Smooth muscle cell (in vitro differentiated cells): ENCODE measurements at regions not wholly inside any gene's neighbourhood (a gene's known extent, or its start where the extent isn't known, plus 50 kb on each side); places are given as distances from the start of the nearest gene placed in this dataset.

Experiments used
- DNase-seq: peaks from one replicate; lab custom pipeline; 2025; ENCODE audit not compliant: unreplicated experiment; lab: John Stamatoyannopoulos, UW
- H2AFZ ChIP-seq: fragments of 200-600 bp; sonication (generic); 2 replicates; pipeline ENCODE4 v1.6.0; 2016; ENCODE audit warnings: antibody characterized with exemption, low read depth, mild to moderate bottlenecking
- H3F3A ChIP-seq: fragments of 200-600 bp; sonication (generic); 2 replicates; pipeline ENCODE4 v1.6.0; 2017; ENCODE audit warnings: antibody characterized with exemption, low read depth
- H3K27ac ChIP-seq: fragments of 200-600 bp; sonication (generic); 2 replicates; pipeline ENCODE4 v1.5.1; 2016; ENCODE audit warnings: low read depth, mild to moderate bottlenecking
- H3K27me3 ChIP-seq: fragments of 200-600 bp; sonication (generic); 2 replicates; pipeline ENCODE4 v1.6.1; 2016; ENCODE audit warnings: low read depth, mild to moderate bottlenecking
- H3K36me3 ChIP-seq: fragments of 200-600 bp; sonication (generic); 2 replicates; pipeline ENCODE4 v1.5.1; 2016; ENCODE audit warnings: low read depth
- H3K4me1 ChIP-seq: fragments of 200-600 bp; sonication (generic); 2 replicates; pipeline ENCODE4 v1.5.1; 2016; ENCODE audit warnings: low read depth
- H3K4me2 ChIP-seq: fragments of 200-600 bp; sonication (generic); 2 replicates; pipeline ENCODE4 v1.6.0; 2016; ENCODE audit warnings: mild to moderate bottlenecking
- H3K4me3 ChIP-seq: fragments of 200-600 bp; sonication (generic); 2 replicates; pipeline ENCODE4 v1.5.1; 2016; ENCODE audit warnings: mild to moderate bottlenecking
- H3K79me2 ChIP-seq: fragments of 200-600 bp; sonication (generic); 2 replicates; pipeline ENCODE4 v1.6.0; 2016; ENCODE audit warnings: low read depth, mild to moderate bottlenecking
- H3K9ac ChIP-seq: fragments of 200-600 bp; sonication (generic); 2 replicates; pipeline ENCODE4 v1.6.0; 2016; ENCODE audit warnings: low read depth
- H3K9me3 ChIP-seq: fragments of 200-600 bp; sonication (generic); replicated peaks from 2 replicates; pipeline ENCODE4 v1.5.1; 2016; ENCODE audit warnings: low read depth
- H4K20me1 ChIP-seq: fragments of 200-600 bp; sonication (generic); 2 replicates; pipeline ENCODE4 v1.6.0; 2016; ENCODE audit warnings: low read depth
- WGBS: methylation state at CpG from one replicate; pipeline ENCODE4 v1.1.7; 2016; ENCODE audit warnings: low lambda C conversion rate; 5-methylcytosine and 5-hydroxymethylcytosine counted together
- TF ChIP-seq, protein P1 (sequence below): fragments of 200-600 bp; sonication (generic); IDR thresholded peaks from 2 replicates; pipeline ENCODE4 v1.5.1; 2017; ENCODE audit warnings: borderline replicate concordance, mild to moderate bottlenecking, antibody characterized with exemption; ENCODE audit not compliant: insufficient read depth, poor library complexity, severe bottlenecking

DNA sequence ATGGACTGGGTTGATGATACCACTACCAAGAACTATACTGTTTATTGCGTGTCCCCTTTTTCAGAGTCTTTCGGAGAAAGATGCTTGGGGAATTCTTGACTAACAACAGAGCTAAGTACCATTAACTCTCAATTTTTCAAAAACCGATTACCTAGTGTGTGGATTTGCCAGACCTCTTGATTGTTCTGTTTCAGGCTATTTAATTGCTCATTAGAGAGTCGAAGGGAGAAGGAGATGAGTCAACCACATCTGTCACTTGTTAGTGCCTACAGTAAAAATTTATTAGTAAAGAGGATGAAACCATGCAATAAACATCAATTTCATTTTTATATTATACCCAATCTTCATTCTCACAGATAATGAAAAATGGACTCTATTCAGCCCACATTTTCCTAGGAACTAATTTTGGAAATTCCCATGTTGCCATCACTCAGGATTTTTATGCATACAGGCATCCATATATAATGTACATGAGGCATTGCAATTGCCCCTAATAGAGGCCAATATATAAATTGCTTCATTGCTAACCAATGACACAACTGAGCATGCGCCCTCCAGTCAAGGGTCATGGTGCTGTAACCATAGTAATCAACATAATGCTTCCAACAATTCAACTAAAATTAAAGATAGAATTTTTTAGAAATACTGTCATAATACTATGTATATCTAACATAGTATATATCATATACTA is 541.7 kb downstream of the TBL1XR1 start:
- Histone ChIP-seq H3K9me3 (no peaks in the 10 kb centered on the region), H3K4me2 (no peak overlapping the region), H3K27me3 (no peaks in the 10 kb centered on the region), H3F3A (no peaks in the 10 kb centered on the region), H4K20me1 (no peaks in the 10 kb centered on the region), H2AFZ (no peak overlapping the region), H3K4me3 (no peak overlapping the region), H3K36me3 (no peaks in the 10 kb centered on the region), H3K4me1 (no peaks in the 10 kb centered on the region), H3K79me2 (no peaks in the 10 kb centered on the region), H3K27ac (no peak overlapping the region), H3K9ac (no peak overlapping the region)
- no peak for DNase-seq
- TF ChIP-seq, protein P1, sequence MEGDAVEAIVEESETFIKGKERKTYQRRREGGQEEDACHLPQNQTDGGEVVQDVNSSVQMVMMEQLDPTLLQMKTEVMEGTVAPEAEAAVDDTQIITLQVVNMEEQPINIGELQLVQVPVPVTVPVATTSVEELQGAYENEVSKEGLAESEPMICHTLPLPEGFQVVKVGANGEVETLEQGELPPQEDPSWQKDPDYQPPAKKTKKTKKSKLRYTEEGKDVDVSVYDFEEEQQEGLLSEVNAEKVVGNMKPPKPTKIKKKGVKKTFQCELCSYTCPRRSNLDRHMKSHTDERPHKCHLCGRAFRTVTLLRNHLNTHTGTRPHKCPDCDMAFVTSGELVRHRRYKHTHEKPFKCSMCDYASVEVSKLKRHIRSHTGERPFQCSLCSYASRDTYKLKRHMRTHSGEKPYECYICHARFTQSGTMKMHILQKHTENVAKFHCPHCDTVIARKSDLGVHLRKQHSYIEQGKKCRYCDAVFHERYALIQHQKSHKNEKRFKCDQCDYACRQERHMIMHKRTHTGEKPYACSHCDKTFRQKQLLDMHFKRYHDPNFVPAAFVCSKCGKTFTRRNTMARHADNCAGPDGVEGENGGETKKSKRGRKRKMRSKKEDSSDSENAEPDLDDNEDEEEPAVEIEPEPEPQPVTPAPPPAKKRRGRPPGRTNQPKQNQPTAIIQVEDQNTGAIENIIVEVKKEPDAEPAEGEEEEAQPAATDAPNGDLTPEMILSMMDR = no peak
- WGBS = 63% methylated on average over 5 of the region's 5 CpGs

DNA sequence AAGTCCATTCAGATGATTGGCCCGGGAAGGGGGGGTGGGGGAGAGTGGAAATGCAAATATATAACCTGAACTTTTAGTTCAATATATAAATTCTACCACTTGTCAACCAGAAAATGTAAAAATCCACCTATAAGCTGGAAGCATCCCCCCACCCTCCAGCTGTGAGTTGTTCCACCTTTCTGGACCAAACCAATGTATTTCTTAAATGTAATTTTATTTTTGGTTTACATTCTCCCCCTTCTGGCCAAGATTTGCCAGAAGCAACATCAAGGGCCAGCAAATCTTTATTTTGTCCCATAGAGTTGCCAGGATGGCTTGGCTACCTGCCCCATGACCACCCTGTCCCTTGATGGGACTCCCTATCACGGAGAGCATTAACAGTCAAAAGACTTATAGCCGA is 545.7 kb downstream of the TBL1XR1 start:
- DNase-seq = no peak
- no peaks in the 10 kb centered on the region for H3K36me3 ChIP-seq
- no peaks in the 10 kb centered on the region for H3F3A ChIP-seq
- TF ChIP-seq, protein P1 = no peak
- H3K27ac ChIP-seq = no peak overlapping the region
- H3K79me2 ChIP-seq = no peaks in the 10 kb centered on the region
- H4K20me1 ChIP-seq = no peaks in the 10 kb centered on the region
- WGBS = 93% methylated on average over 3 of the region's 3 CpGs
- H3K4me1 ChIP-seq = no peaks in the 10 kb centered on the region
- H2AFZ ChIP-seq = no peak overlapping the region
- H3K9ac ChIP-seq = no peak overlapping the region
- H3K4me3 ChIP-seq = no peak overlapping the region
- H3K4me2 ChIP-seq = no peak overlapping the region
- no peaks in the 10 kb centered on the region for H3K9me3 ChIP-seq
- no peaks in the 10 kb centered on the region for H3K27me3 ChIP-seq

DNA sequence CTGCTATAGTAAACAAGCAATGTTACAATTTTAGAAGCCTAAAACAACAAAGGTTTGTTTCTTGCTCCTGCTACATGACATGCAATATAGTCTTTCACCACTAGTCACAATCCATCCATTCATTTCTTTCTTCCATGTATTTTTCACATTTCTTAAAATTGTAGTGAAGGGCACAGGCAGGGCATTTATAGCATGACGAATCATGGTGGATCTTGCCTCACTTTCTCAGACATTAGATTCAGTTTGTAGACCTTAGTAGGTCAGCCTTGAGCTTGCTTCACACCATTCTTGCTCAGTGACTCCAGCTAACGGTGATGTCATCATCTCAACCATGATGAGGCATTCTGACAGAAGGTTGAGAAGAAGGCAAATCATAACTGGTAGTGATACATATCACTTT is 546.8 kb downstream of the TBL1XR1 start:
- H4K20me1 ChIP-seq = no peaks in the 10 kb centered on the region
- no peaks in the 10 kb centered on the region for H3K36me3 ChIP-seq
- H3K4me2 ChIP-seq = no peak overlapping the region
- WGBS = 48% methylated on average over 2 of the region's 2 CpGs
- DNase-seq = no peak
- TF ChIP-seq, protein P1 = peak; percentile 26
- H3K9ac ChIP-seq = no peak overlapping the region
- no peaks in the 10 kb centered on the region for H3F3A ChIP-seq
- no peak overlapping the region for H3K27ac ChIP-seq
- H3K4me3 ChIP-seq = no peak overlapping the region
- H3K4me1 ChIP-seq = no peaks in the 10 kb centered on the region
- no peaks in the 10 kb centered on the region for H3K9me3 ChIP-seq
- H3K27me3 ChIP-seq = no peaks in the 10 kb centered on the region
- H3K79me2 ChIP-seq = no peaks in the 10 kb centered on the region
- no peak overlapping the region for H2AFZ ChIP-seq

DNA sequence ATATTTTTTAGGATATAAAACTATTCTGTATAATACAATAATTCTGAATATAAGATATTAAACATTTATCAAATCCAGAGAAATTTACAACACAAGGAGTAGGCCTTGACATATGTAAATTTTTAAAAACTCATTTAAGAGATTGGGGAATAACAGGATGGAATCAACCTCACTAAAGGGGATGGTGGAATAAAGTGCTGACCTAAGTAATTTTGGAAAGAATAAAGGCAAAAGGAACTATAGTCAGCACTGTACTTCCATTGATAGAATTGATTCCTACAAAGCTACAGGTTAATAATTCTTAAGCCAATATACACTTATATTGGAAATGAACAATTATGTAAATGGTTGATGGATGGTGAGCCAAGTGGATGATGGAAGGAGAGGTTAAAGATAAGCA is 549.3 kb downstream of the TBL1XR1 start:
- H3K4me2 ChIP-seq = no peak overlapping the region
- H3K36me3 ChIP-seq = no peaks in the 10 kb centered on the region
- no peaks in the 10 kb centered on the region for H3F3A ChIP-seq
- H3K27me3 ChIP-seq = no peaks in the 10 kb centered on the region
- TF ChIP-seq, protein P1 = no peak
- DNase-seq = no peak
- no peaks in the 10 kb centered on the region for H4K20me1 ChIP-seq
- no peak overlapping the region for H3K27ac ChIP-seq
- H3K4me3 ChIP-seq = no peak overlapping the region
- H3K4me1 ChIP-seq = no peaks in the 10 kb centered on the region
- H3K9ac ChIP-seq = no peak overlapping the region
- no peak overlapping the region for H2AFZ ChIP-seq
- H3K79me2 ChIP-seq = no peaks in the 10 kb centered on the region
- no peaks in the 10 kb centered on the region for H3K9me3 ChIP-seq
